DOHH2 (cell line): ENCODE measurements at regions not wholly inside any gene's neighbourhood (a gene's known extent, or its start where the extent isn't known, plus 50 kb on each side); places are given as distances from the start of the nearest gene placed in this dataset.

Experiments
- EZH2phosphoT487 ChIP-seq: fragments of 200-600 bp; sonication (generic); IDR thresholded peaks from 2 replicates; pipeline ENCODE4 v1.6.1; 2017; ENCODE audit warnings: borderline replicate concordance, mild to moderate bottlenecking, antibody characterized with exemption, low read length, moderate library complexity, mixed read lengths
- TF ChIP-seq, protein P1 (sequence below): fragments of 200-600 bp; sonication (generic); IDR thresholded peaks from one replicate; pipeline ENCODE4 v1.5.1; 2014; ENCODE audit warnings: antibody characterized with exemption, mild to moderate bottlenecking, low read depth, low read length; ENCODE audit not compliant: poor library complexity, severe bottlenecking

DNA sequence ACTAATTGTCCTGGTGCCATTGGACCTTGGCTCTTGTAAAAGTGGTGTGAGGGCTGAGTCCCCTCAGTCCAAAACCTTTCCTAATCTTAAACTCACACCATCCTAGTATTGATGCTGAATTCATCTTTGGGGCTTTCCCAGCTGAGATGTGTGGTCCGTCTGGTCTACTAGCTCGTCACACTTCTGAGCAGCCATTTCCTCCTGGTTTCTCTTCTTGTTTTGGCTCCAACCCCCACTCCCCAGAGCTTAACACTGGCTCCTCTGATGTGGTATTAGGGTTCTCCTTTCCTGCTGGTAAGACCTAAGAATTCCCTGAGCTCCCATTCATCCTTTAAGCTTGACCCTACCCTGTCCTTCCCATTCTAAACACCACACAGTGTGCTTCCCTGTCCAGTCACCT is 900.6 kb downstream of the VRK1 start:
- TF ChIP-seq, protein P1, sequence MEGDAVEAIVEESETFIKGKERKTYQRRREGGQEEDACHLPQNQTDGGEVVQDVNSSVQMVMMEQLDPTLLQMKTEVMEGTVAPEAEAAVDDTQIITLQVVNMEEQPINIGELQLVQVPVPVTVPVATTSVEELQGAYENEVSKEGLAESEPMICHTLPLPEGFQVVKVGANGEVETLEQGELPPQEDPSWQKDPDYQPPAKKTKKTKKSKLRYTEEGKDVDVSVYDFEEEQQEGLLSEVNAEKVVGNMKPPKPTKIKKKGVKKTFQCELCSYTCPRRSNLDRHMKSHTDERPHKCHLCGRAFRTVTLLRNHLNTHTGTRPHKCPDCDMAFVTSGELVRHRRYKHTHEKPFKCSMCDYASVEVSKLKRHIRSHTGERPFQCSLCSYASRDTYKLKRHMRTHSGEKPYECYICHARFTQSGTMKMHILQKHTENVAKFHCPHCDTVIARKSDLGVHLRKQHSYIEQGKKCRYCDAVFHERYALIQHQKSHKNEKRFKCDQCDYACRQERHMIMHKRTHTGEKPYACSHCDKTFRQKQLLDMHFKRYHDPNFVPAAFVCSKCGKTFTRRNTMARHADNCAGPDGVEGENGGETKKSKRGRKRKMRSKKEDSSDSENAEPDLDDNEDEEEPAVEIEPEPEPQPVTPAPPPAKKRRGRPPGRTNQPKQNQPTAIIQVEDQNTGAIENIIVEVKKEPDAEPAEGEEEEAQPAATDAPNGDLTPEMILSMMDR, result no peak
- TF ChIP-seq EZH2phosphoT487, result no peak
